HL-60 (cell line): ENCODE measurements at regions not wholly inside any gene's neighbourhood (a gene's known extent, or its start where the extent isn't known, plus 50 kb on each side); places are given as distances from the start of the nearest gene placed in this dataset.

Experiments
- POLR2AphosphoS5 ChIP-seq: IDR thresholded peaks from 2 replicates; pipeline ENCODE4 v1.6.1; 2012; ENCODE audit warnings: low read depth
- TF ChIP-seq, protein P1 (sequence below): IDR thresholded peaks from one replicate; pipeline ENCODE4 v1.5.1; 2011; ENCODE audit warnings: low read length, control low read depth, inconsistent platforms; ENCODE audit not compliant: insufficient read depth
- TF ChIP-seq, protein P2 (sequence below): IDR thresholded peaks from 2 replicates; pipeline ENCODE4 v1.6.1; 2012; ENCODE audit warnings: low read depth; ENCODE audit not compliant: insufficient replicate concordance

DNA sequence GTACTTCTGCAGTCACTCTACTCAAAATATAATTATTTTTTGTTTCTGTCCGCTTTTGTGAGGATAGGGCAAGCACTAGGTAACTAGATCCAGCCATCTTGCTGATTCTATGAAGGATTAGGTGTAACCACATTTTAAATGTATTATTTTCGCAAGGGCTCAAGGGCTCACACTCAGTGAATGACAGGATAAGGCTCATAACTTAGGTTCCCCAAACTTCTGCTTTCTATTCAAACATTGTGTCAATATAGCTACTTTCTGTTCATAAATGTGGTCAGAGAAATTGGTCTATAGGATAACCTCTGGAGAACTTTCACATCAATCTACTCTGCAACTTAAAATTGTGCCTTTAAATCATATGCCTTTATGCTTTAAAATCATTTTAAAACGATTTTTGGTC, 1141.2 kb downstream of the SORCS1 start:
- TF ChIP-seq POLR2AphosphoS5 = no peak
- TF ChIP-seq, protein P1, sequence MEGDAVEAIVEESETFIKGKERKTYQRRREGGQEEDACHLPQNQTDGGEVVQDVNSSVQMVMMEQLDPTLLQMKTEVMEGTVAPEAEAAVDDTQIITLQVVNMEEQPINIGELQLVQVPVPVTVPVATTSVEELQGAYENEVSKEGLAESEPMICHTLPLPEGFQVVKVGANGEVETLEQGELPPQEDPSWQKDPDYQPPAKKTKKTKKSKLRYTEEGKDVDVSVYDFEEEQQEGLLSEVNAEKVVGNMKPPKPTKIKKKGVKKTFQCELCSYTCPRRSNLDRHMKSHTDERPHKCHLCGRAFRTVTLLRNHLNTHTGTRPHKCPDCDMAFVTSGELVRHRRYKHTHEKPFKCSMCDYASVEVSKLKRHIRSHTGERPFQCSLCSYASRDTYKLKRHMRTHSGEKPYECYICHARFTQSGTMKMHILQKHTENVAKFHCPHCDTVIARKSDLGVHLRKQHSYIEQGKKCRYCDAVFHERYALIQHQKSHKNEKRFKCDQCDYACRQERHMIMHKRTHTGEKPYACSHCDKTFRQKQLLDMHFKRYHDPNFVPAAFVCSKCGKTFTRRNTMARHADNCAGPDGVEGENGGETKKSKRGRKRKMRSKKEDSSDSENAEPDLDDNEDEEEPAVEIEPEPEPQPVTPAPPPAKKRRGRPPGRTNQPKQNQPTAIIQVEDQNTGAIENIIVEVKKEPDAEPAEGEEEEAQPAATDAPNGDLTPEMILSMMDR = no peak
- TF ChIP-seq, protein P2, sequence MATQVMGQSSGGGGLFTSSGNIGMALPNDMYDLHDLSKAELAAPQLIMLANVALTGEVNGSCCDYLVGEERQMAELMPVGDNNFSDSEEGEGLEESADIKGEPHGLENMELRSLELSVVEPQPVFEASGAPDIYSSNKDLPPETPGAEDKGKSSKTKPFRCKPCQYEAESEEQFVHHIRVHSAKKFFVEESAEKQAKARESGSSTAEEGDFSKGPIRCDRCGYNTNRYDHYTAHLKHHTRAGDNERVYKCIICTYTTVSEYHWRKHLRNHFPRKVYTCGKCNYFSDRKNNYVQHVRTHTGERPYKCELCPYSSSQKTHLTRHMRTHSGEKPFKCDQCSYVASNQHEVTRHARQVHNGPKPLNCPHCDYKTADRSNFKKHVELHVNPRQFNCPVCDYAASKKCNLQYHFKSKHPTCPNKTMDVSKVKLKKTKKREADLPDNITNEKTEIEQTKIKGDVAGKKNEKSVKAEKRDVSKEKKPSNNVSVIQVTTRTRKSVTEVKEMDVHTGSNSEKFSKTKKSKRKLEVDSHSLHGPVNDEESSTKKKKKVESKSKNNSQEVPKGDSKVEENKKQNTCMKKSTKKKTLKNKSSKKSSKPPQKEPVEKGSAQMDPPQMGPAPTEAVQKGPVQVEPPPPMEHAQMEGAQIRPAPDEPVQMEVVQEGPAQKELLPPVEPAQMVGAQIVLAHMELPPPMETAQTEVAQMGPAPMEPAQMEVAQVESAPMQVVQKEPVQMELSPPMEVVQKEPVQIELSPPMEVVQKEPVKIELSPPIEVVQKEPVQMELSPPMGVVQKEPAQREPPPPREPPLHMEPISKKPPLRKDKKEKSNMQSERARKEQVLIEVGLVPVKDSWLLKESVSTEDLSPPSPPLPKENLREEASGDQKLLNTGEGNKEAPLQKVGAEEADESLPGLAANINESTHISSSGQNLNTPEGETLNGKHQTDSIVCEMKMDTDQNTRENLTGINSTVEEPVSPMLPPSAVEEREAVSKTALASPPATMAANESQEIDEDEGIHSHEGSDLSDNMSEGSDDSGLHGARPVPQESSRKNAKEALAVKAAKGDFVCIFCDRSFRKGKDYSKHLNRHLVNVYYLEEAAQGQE = no peak
